Erythroblast (primary cell): ENCODE measurements at regions not wholly inside any gene's neighbourhood (a gene's known extent, or its start where the extent isn't known, plus 50 kb on each side); places are given as distances from the start of the nearest gene placed in this dataset.

Source experiments
- GATA1 ChIP-seq: IDR thresholded peaks from 2 replicates; pipeline ENCODE4 v1.6.1; 2011; ENCODE audit warnings: low read depth, mild to moderate bottlenecking, control low read depth, low read length, moderate library complexity
- POLR2A ChIP-seq: IDR thresholded peaks from 2 replicates; pipeline ENCODE4 v1.6.1; 2011; ENCODE audit warnings: mild to moderate bottlenecking, low read length

DNA sequence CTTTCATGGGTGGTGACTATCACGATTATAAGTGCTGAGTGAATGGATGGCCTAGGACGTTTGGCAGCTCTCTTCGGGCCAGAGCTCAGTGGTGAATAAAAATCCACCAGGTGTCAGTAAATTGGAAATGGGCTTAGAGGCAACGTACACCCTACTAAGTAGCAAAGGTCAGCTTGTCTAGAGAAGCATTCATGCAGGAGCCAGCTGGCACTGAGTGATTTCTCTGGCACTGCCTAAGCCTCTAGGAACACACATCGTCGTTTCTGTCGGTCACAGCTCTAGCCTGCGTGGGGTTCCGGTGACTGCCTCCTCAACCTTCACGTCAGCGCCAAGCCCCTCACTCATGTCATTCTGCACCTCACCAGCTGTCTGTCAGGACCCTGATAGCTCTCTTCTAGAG lies 192.4 kb upstream of the NTM start:
- TF ChIP-seq POLR2A = no peak
- no peak for TF ChIP-seq GATA1
